Activated CD8-positive, alpha-beta T cell treated with anti-CD3 and anti-CD28 coated beads for 36 hours (primary cell): ENCODE measurements at regions not wholly inside any gene's neighbourhood (a gene's known extent, or its start where the extent isn't known, plus 50 kb on each side); places are given as distances from the start of the nearest gene placed in this dataset.
"Not testable (repeated sequence)": the region's sequence is repeated elsewhere in the genome, so short reads cannot be mapped to it uniquely, and the experiment has no call there.

Experiments
- ATAC-seq: fragments of 200-7000 bp; cut with Tn5 transposase; one replicate; pipeline ENCODE4 v1.10.0; 2021; ENCODE audit warnings: mild to moderate bottlenecking, moderate library complexity
- CTCF ChIA-PET: fragments of 350-600 bp; sonication (Branson Sonifier 250); formaldehyde crosslinking; loops from one replicate; lab custom pipeline; 2021; ENCODE audit warnings: antibody characterized with exemption; lab: Charles Lee
- POLR2A ChIA-PET: fragments of 350-600 bp; sonication (Branson Sonifier 250); formaldehyde crosslinking; loops from one replicate; lab custom pipeline; 2021; ENCODE audit warnings: antibody characterized with exemption; lab: Charles Lee
- DNase-seq: peaks from one replicate; pipeline ENCODE4 v3.0.0-alpha.2; 2020
- H3K27ac Mint-ChIP-seq: one replicate; pipeline ENCODE4 v1.8.0; 2021; ENCODE audit warnings: mild to moderate bottlenecking, mixed read lengths
- H3K27me3 Mint-ChIP-seq: one replicate; pipeline ENCODE4 v1.8.0; 2021; ENCODE audit warnings: mixed read lengths
- H3K36me3 Mint-ChIP-seq: one replicate; pipeline ENCODE4 v1.8.0; 2021; ENCODE audit warnings: low read depth, mixed read lengths
- H3K4me1 Mint-ChIP-seq: one replicate; pipeline ENCODE4 v1.8.0; 2021; ENCODE audit warnings: low read depth, mixed read lengths
- H3K4me3 Mint-ChIP-seq: one replicate; pipeline ENCODE4 v1.8.0; 2021; ENCODE audit warnings: mild to moderate bottlenecking, moderate library complexity, mixed read lengths
- H3K9me3 Mint-ChIP-seq: one replicate; pipeline ENCODE4 v1.8.0; 2021; ENCODE audit warnings: mixed read lengths
- intact Hi-C: fragments of 100-400 bp; cut with micrococcal nuclease; formaldehyde crosslinking; loops from one replicate; pipeline ENCODE4 v1.10.0; 2022
- TF ChIP-seq, protein P1 (sequence below): fragments of 200-600 bp; IDR thresholded peaks from one replicate; pipeline ENCODE4 v1.8.0; 2022; ENCODE audit warnings: antibody characterized with exemption, mild to moderate bottlenecking

DNA sequence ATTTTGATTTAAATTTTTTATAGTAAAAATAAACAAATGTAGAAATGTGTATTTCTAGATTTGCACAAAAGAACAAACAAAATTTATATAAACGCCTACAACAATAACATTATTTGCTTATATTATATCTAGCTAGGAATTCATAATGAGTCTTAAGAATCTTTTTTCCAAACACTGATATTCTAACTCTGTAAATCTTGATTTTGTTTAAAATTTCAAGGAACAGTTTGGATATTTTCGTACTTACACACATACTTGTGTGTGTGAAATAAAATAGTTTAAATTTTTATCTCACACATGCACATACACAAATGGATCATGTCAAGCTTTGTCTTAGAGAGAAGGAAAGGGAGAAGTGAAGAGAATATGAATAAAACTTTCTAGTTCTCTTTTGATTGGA is 868.1 kb downstream of the LTN1 start:
- Mint-ChIP-seq H3K27me3 (no peaks in the 10 kb centered on the region), H3K36me3 (no peaks in the 10 kb centered on the region), H3K9me3 (no peaks in the 10 kb centered on the region), H3K4me3 (no peak overlapping the region), H3K4me1 (no peaks in the 10 kb centered on the region), H3K27ac (no peak overlapping the region)
- ChIA-PET POLR2A (no interaction called here), CTCF (no interaction called here)
- ATAC-seq (no peak), DNase-seq (no peak)
- intact Hi-C loops, result no loop called here
- TF ChIP-seq, protein P1, sequence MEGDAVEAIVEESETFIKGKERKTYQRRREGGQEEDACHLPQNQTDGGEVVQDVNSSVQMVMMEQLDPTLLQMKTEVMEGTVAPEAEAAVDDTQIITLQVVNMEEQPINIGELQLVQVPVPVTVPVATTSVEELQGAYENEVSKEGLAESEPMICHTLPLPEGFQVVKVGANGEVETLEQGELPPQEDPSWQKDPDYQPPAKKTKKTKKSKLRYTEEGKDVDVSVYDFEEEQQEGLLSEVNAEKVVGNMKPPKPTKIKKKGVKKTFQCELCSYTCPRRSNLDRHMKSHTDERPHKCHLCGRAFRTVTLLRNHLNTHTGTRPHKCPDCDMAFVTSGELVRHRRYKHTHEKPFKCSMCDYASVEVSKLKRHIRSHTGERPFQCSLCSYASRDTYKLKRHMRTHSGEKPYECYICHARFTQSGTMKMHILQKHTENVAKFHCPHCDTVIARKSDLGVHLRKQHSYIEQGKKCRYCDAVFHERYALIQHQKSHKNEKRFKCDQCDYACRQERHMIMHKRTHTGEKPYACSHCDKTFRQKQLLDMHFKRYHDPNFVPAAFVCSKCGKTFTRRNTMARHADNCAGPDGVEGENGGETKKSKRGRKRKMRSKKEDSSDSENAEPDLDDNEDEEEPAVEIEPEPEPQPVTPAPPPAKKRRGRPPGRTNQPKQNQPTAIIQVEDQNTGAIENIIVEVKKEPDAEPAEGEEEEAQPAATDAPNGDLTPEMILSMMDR, result no peak

DNA sequence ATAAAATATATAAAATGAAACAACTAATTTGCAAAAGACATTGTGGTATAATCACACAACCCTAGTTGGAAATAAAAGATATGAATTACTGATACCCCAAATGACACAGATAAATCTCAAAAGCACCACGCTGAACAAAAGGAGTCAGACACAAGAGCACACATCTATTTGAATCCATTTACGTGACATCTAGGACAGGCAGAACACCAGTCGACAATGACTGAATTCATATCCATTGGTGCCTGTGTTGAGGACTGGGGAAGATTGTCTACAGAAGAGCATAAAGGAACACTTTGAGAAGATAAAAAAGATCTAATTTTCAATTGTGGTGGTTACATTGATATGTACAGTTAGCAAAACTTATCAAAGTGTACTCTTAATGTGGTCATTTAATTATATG is 874.1 kb downstream of the LTN1 start:
- ATAC-seq, result no peak
- Mint-ChIP-seq H3K27ac (no peak overlapping the region), H3K36me3 (no peaks in the 10 kb centered on the region), H3K9me3 (peaks cover 2% of the 10 kb centered on the region), H3K4me1 (no peaks in the 10 kb centered on the region), H3K4me3 (no peak overlapping the region), H3K27me3 (no peaks in the 10 kb centered on the region)
- ChIA-PET CTCF (interaction anchor here (0.6 kb wide), 1 partner anchor 749 kb away, joined by 3 read pairs; no protein-coding TSS in a partner anchor), POLR2A (no interaction called here)
- intact Hi-C loops, result no loop called here
- no peak for DNase-seq
- TF ChIP-seq, protein P1, result no peak

DNA sequence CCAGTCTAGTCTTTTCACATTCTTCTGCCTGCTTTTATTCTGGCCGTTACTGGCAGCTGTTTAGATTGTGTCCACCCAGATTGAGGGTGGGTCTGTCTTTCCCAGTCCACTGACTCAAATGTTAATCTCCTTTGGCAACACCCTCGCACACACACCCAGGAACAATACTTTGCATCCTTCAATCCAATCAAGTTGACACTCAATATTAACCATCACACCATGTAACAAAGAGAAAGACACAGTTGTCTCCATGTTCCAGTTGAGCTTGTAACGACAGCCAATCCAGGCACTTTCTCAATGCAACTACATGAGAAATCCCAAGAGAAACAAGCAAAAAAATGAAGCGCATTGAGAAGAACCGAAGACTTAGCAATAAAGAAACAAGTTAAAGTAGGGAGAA is 877.7 kb downstream of the LTN1 start:
- ATAC-seq, DNase-seq, H3K27ac Mint-ChIP-seq, POLR2A ChIA-PET, H3K4me1 Mint-ChIP-seq, H3K36me3 Mint-ChIP-seq, CTCF ChIA-PET, intact Hi-C loops, H3K9me3 Mint-ChIP-seq, H3K4me3 Mint-ChIP-seq, H3K27me3 Mint-ChIP-seq: not testable (repeated sequence)

DNA sequence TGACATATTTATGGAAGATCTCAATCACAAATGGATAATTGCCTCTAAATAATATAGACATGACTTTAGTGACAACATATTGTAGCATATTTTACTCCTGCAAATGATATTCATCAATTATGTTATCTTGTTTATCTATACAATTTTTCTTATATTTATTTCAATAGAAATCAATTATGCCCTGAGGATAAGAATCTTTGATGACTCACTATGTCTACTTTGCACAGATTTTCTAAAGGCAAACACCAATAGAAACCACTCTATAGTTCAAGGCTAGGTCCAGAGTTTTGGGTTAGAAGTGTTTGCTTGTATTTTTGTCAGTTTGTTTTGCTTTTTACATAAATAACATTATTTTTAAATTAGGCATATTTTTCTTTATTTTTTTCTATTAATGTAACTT is 879.0 kb downstream of the LTN1 start:
- no peak for DNase-seq
- peaks cover 2% of the 10 kb centered on the region for H3K9me3 Mint-ChIP-seq
- H3K4me3 Mint-ChIP-seq, result no peak overlapping the region
- no peaks in the 10 kb centered on the region for H3K27me3 Mint-ChIP-seq
- no peak overlapping the region for H3K27ac Mint-ChIP-seq
- intact Hi-C loops, result no loop called here
- no peaks in the 10 kb centered on the region for H3K4me1 Mint-ChIP-seq
- ChIA-PET POLR2A (no interaction called here), CTCF (no interaction called here)
- no peaks in the 10 kb centered on the region for H3K36me3 Mint-ChIP-seq
- no peak for ATAC-seq
- TF ChIP-seq, protein P1, result no peak

DNA sequence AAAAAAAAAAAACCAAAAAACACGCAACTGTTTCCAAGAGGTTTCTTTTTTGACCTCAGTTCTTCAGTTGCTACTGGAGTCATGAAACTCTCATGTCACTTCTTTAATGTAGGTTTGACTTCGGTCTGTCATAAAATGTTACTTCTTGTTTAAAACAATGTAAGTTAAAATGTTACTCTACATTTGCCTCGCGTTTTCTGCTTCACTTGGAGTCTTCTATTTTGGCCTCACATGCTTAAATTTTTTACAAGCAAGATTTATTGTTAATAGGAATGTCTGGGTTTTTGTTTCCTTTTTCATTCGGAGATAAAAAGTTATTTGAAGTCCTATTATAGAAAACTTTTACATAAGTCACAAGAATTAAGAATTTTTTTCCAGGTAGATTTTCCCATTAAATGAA is 880.2 kb downstream of the LTN1 start:
- TF ChIP-seq, protein P1, result no peak
- POLR2A ChIA-PET, result no interaction called here
- intact Hi-C loops, result no loop called here
- peaks cover 2% of the 10 kb centered on the region for H3K9me3 Mint-ChIP-seq
- H3K36me3 Mint-ChIP-seq, result no peaks in the 10 kb centered on the region
- ATAC-seq, result no peak
- no peak overlapping the region for H3K4me3 Mint-ChIP-seq
- CTCF ChIA-PET, result no interaction called here
- no peaks in the 10 kb centered on the region for H3K27me3 Mint-ChIP-seq
- no peaks in the 10 kb centered on the region for H3K4me1 Mint-ChIP-seq
- no peak for DNase-seq
- no peak overlapping the region for H3K27ac Mint-ChIP-seq

DNA sequence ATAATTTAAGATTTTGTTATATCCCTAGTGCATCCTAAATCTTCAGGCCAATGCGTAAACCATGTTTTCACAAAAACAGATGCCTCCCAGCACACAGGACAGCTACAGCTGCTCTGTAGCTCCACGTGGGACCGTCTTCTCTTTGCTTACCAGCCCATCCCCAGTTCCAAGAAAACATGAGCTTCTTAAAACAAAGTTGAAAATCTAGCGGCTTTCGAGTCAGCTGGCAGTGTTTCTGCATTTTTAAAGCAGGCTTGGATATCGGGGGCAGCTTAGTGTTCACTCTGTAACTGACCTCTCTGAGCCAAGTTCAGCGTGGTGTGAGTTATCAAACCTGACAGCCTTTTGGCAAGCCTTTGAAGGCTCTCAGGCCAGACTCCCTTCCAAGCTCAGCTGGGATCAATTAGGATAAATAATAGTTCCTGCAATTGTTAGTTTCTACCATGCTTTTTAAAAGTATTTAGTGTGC is 881.5 kb downstream of the LTN1 start:
- ATAC-seq (no peak), DNase-seq (no peak)
- Mint-ChIP-seq H3K9me3 (peaks cover 2% of the 10 kb centered on the region), H3K4me3 (no peak overlapping the region), H3K27ac (no peak overlapping the region), H3K4me1 (no peaks in the 10 kb centered on the region), H3K36me3 (no peaks in the 10 kb centered on the region), H3K27me3 (no peaks in the 10 kb centered on the region)
- CTCF ChIA-PET, result no interaction called here
- POLR2A ChIA-PET, result no interaction called here
- intact Hi-C loops, result no loop called here
- TF ChIP-seq, protein P1, result no peak
